GM23338 (cell line): ENCODE measurements at regions not wholly inside any gene's neighbourhood (a gene's known extent, or its start where the extent isn't known, plus 50 kb on each side); places are given as distances from the start of the nearest gene placed in this dataset.

Experiments used
- CREB1 ChIP-seq: fragments of 250-450 bp; sonication (Bioruptor Pico); IDR thresholded peaks from 2 replicates; pipeline ENCODE4 v1.5.0; 2020; ENCODE audit warnings: low read depth, mild to moderate bottlenecking, moderate library complexity
- EZH2 ChIP-seq: fragments of 200-600 bp; sonication (generic); IDR thresholded peaks from one replicate; pipeline ENCODE4 v1.8.0; 2017; ENCODE audit warnings: antibody characterized with exemption, mild to moderate bottlenecking, low read depth; ENCODE audit not compliant: unreplicated experiment
- EZH2phosphoT487 ChIP-seq: fragments of 200-600 bp; sonication (generic); IDR thresholded peaks from one replicate; pipeline ENCODE4 v1.8.1; 2018; ENCODE audit warnings: antibody characterized with exemption; ENCODE audit not compliant: unreplicated experiment
- JUNB ChIP-seq: IDR thresholded peaks from one replicate; pipeline ENCODE4 v1.6.1; 2016; ENCODE audit warnings: antibody characterized with exemption; ENCODE audit not compliant: unreplicated experiment
- POLR2AphosphoS5 ChIP-seq: IDR thresholded peaks from 2 replicates; pipeline ENCODE4 v1.6.1; 2016; ENCODE audit warnings: antibody characterized with exemption, low read depth
- TF ChIP-seq, protein P1 (sequence below), 2 experiments: fragments of 200-600 bp in 1 of 2; sonication (generic) in 1 of 2; conservative IDR thresholded peaks; 2 replicates each; pipeline versions ENCODE4 v1.5.1 to v1.6.1; 2016 to 2017; ENCODE audit warnings: antibody characterized with exemption in 2 of 2, low read depth in 2 of 2, mild to moderate bottlenecking in 2 of 2, moderate library complexity in 1 of 2
- TF ChIP-seq, protein P2 (sequence below): IDR thresholded peaks from one replicate; pipeline ENCODE4 v1.6.1; 2018; ENCODE audit warnings: antibody characterized with exemption; ENCODE audit not compliant: unreplicated experiment
- TF ChIP-seq, protein P3 (sequence below): IDR thresholded peaks from 2 replicates; pipeline ENCODE4 v1.6.1; 2016; ENCODE audit warnings: antibody characterized with exemption

DNA sequence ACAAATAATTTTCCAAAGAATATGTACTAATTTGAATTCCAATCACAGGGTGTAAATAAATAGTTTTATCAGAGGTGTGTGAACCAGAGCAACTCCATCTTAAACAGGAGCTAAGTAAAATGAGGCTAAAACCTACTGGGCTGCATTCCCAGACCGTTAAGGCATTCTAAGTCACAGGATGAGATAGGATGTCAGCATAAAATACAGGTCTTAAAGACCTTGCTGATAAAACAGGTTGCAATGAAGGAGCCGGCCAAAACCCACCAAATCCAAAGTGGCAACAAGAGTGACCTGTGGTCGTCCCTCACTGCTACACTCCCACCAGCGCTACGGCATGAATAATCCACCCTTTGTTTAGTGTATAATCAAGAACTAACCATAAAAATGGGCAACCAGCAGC lies 291.7 kb upstream of the SEMA3D start:
- TF ChIP-seq, protein P1, sequence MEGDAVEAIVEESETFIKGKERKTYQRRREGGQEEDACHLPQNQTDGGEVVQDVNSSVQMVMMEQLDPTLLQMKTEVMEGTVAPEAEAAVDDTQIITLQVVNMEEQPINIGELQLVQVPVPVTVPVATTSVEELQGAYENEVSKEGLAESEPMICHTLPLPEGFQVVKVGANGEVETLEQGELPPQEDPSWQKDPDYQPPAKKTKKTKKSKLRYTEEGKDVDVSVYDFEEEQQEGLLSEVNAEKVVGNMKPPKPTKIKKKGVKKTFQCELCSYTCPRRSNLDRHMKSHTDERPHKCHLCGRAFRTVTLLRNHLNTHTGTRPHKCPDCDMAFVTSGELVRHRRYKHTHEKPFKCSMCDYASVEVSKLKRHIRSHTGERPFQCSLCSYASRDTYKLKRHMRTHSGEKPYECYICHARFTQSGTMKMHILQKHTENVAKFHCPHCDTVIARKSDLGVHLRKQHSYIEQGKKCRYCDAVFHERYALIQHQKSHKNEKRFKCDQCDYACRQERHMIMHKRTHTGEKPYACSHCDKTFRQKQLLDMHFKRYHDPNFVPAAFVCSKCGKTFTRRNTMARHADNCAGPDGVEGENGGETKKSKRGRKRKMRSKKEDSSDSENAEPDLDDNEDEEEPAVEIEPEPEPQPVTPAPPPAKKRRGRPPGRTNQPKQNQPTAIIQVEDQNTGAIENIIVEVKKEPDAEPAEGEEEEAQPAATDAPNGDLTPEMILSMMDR (conservative IDR thresholded peaks at IDR 0.05; ENCODE audit: low read depth in 2 of 2): no peak
- TF ChIP-seq, protein P2, sequence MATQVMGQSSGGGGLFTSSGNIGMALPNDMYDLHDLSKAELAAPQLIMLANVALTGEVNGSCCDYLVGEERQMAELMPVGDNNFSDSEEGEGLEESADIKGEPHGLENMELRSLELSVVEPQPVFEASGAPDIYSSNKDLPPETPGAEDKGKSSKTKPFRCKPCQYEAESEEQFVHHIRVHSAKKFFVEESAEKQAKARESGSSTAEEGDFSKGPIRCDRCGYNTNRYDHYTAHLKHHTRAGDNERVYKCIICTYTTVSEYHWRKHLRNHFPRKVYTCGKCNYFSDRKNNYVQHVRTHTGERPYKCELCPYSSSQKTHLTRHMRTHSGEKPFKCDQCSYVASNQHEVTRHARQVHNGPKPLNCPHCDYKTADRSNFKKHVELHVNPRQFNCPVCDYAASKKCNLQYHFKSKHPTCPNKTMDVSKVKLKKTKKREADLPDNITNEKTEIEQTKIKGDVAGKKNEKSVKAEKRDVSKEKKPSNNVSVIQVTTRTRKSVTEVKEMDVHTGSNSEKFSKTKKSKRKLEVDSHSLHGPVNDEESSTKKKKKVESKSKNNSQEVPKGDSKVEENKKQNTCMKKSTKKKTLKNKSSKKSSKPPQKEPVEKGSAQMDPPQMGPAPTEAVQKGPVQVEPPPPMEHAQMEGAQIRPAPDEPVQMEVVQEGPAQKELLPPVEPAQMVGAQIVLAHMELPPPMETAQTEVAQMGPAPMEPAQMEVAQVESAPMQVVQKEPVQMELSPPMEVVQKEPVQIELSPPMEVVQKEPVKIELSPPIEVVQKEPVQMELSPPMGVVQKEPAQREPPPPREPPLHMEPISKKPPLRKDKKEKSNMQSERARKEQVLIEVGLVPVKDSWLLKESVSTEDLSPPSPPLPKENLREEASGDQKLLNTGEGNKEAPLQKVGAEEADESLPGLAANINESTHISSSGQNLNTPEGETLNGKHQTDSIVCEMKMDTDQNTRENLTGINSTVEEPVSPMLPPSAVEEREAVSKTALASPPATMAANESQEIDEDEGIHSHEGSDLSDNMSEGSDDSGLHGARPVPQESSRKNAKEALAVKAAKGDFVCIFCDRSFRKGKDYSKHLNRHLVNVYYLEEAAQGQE: no peak
- TF ChIP-seq EZH2: no peak
- no peak for TF ChIP-seq CREB1 (CRISPR knock-in tag)
- TF ChIP-seq, protein P3, sequence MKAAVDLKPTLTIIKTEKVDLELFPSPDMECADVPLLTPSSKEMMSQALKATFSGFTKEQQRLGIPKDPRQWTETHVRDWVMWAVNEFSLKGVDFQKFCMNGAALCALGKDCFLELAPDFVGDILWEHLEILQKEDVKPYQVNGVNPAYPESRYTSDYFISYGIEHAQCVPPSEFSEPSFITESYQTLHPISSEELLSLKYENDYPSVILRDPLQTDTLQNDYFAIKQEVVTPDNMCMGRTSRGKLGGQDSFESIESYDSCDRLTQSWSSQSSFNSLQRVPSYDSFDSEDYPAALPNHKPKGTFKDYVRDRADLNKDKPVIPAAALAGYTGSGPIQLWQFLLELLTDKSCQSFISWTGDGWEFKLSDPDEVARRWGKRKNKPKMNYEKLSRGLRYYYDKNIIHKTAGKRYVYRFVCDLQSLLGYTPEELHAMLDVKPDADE: no peak
- TF ChIP-seq POLR2AphosphoS5: no peak
- no peak for TF ChIP-seq EZH2phosphoT487
- TF ChIP-seq JUNB: no peak
